ENCODE measurements at regions not wholly inside any gene's neighbourhood (a gene's known extent, or its start where the extent isn't known, plus 50 kb on each side); places are given as distances from the start of the nearest gene placed in this dataset.
A peak's percentile ranks its signal among the peaks of the same experiment; 100 is the strongest.

- intact Hi-C loops (cut with DNase I): no loop called here
- H3K27ac ChIP-seq: no peak overlapping the region
- no peak for ATAC-seq
- H3K27me3 ChIP-seq: no peaks in the 10 kb centered on the region
- no peaks in the 10 kb centered on the region for H3K4me1 ChIP-seq
- no peak for DNase-seq
- H3K4me3 ChIP-seq: no peak overlapping the region
- H3K9me3 ChIP-seq: no peaks in the 10 kb centered on the region
- no peaks in the 10 kb centered on the region for H3K36me3 ChIP-seq
- TF ChIP-seq CTCF (IDR thresholded peaks at IDR 0.05): no peak
- no peak for TF ChIP-seq POLR2A (IDR thresholded peaks at IDR 0.05)
Measured at GRCh38 chr4:16431866-16432265, 205.6 kb upstream of the TAPT1 start.

GRCh38 chr4:16418814-16419213, 192.5 kb upstream of the TAPT1 start:
- peak in 1 of 4 donors; percentile 63 for ATAC-seq
- Histone ChIP-seq H3K4me1 (no peaks in the 10 kb centered on the region), H3K4me3 (no peak overlapping the region), H3K27ac (no peak overlapping the region), H3K9me3 (no peaks in the 10 kb centered on the region), H3K36me3 (no peaks in the 10 kb centered on the region), H3K27me3 (no peaks in the 10 kb centered on the region)
- TF ChIP-seq POLR2A (IDR thresholded peaks at IDR 0.05) (no peak), CTCF (IDR thresholded peaks at IDR 0.05) (no peak)
- no peak for DNase-seq
- intact Hi-C loops (cut with DNase I): no loop called here

- H3K4me1 ChIP-seq: no peaks in the 10 kb centered on the region
- no peak for ATAC-seq
- no peak overlapping the region for H3K4me3 ChIP-seq
- H3K9me3 ChIP-seq: no peaks in the 10 kb centered on the region
- no peak overlapping the region for H3K27ac ChIP-seq
- no peak for TF ChIP-seq POLR2A (IDR thresholded peaks at IDR 0.05)
- TF ChIP-seq CTCF (IDR thresholded peaks at IDR 0.05): no peak
- 39% methylated on average over 3 of the region's 4 CpGs for WGBS (ENCODE audit: insufficient coverage, low coverage, low lambda C conversion rate, missing lambda C conversion rate)
- DNase-seq: no peak
- no peaks in the 10 kb centered on the region for H3K36me3 ChIP-seq
- intact Hi-C loops (cut with DNase I): no loop called here
- no peaks in the 10 kb centered on the region for H3K27me3 ChIP-seq
Measured at GRCh38 chr4:16417198-16417597, 190.9 kb upstream of the TAPT1 start.

- intact Hi-C loops (cut with DNase I): no loop called here
- Histone ChIP-seq H3K4me3 (no peak overlapping the region), H3K36me3 (no peaks in the 10 kb centered on the region), H3K27me3 (no peaks in the 10 kb centered on the region), H3K4me1 (no peaks in the 10 kb centered on the region), H3K9me3 (no peaks in the 10 kb centered on the region), H3K27ac (no peak overlapping the region)
- no peak for ATAC-seq
- no peak for DNase-seq
- no peak for TF ChIP-seq POLR2A (IDR thresholded peaks at IDR 0.05)
- no peak for TF ChIP-seq CTCF (IDR thresholded peaks at IDR 0.05)
Measured at GRCh38 chr4:16416601-16417000, 190.3 kb upstream of the TAPT1 start.

GRCh38 chr4:16415751-16416150, 189.5 kb upstream of the TAPT1 start:
- H3K36me3 ChIP-seq: no peaks in the 10 kb centered on the region
- ATAC-seq (no peak), DNase-seq (no peak)
- no peaks in the 10 kb centered on the region for H3K27me3 ChIP-seq
- intact Hi-C loops (cut with DNase I): no loop called here
- no peak overlapping the region for H3K4me3 ChIP-seq
- H3K9me3 ChIP-seq: no peaks in the 10 kb centered on the region
- H3K4me1 ChIP-seq: no peaks in the 10 kb centered on the region
- TF ChIP-seq CTCF (IDR thresholded peaks at IDR 0.05) (no peak), POLR2A (IDR thresholded peaks at IDR 0.05) (no peak)
- no peak overlapping the region for H3K27ac ChIP-seq
